Loucy (cell line): ENCODE measurements at regions not wholly inside any gene's neighbourhood (a gene's known extent, or its start where the extent isn't known, plus 50 kb on each side); places are given as distances from the start of the nearest gene placed in this dataset.

Experiments used
- H2AFZ ChIP-seq: fragments of 200-600 bp; sonication (generic); 2 replicates; pipeline ENCODE4 v1.6.0; 2016; ENCODE audit warnings: antibody characterized with exemption, mild to moderate bottlenecking, low read length, moderate library complexity
- H3F3A ChIP-seq: fragments of 200-600 bp; 2 replicates; pipeline ENCODE4 v1.6.0; 2016; ENCODE audit warnings: antibody characterized with exemption, low read depth, mild to moderate bottlenecking
- H3K27me3 ChIP-seq: fragments of 200-600 bp; sonication (generic); 2 replicates; pipeline ENCODE4 v1.6.1; 2014; ENCODE audit warnings: low read length, mild to moderate bottlenecking; ENCODE audit not compliant: insufficient read depth, poor library complexity, severe bottlenecking
- H3K36me3 ChIP-seq: fragments of 200-600 bp; sonication (generic); 2 replicates; pipeline ENCODE4 v1.6.1; 2016; ENCODE audit warnings: low read length; ENCODE audit not compliant: insufficient read depth
- H3K4me1 ChIP-seq: fragments of 200-600 bp; sonication (generic); 2 replicates; pipeline ENCODE4 v1.5.1; 2014; ENCODE audit warnings: low read length, mild to moderate bottlenecking; ENCODE audit not compliant: insufficient read depth, poor library complexity, severe bottlenecking
- H3K4me2 ChIP-seq: fragments of 200-600 bp; sonication (generic); 2 replicates; pipeline ENCODE4 v1.6.0; 2014; ENCODE audit warnings: antibody characterized with exemption, low read length, low read depth, mild to moderate bottlenecking; ENCODE audit not compliant: poor library complexity, severe bottlenecking
- H3K4me3 ChIP-seq: fragments of 200-600 bp; sonication (generic); 2 replicates; pipeline ENCODE4 v1.5.1; 2014; ENCODE audit warnings: low read length, mild to moderate bottlenecking, mixed read lengths; ENCODE audit not compliant: poor library complexity, severe bottlenecking
- H3K79me2 ChIP-seq: fragments of 200-600 bp; sonication (generic); 2 replicates; pipeline ENCODE4 v1.6.1; 2014; ENCODE audit warnings: low read length; ENCODE audit not compliant: insufficient read depth
- H3K9ac ChIP-seq: fragments of 200-600 bp; sonication (generic); 2 replicates; pipeline ENCODE4 v1.6.0; 2014; ENCODE audit warnings: mild to moderate bottlenecking, low read depth, low read length, moderate library complexity; ENCODE audit not compliant: poor library complexity, severe bottlenecking
- H3K9me2 ChIP-seq: fragments of 200-600 bp; sonication (generic); replicated peaks from 2 replicates; pipeline ENCODE4 v1.6.1; 2016; ENCODE audit warnings: low read depth, low read length, mixed read lengths
- H3K9me3 ChIP-seq: fragments of 200-600 bp; sonication (generic); 2 replicates; pipeline ENCODE4 v1.6.1; 2014; ENCODE audit warnings: mild to moderate bottlenecking, antibody characterized with exemption, low read length, low read depth; ENCODE audit not compliant: insufficient read depth
- H4K20me1 ChIP-seq: fragments of 200-600 bp; sonication (generic); 2 replicates; pipeline ENCODE4 v1.6.0; 2014; ENCODE audit warnings: antibody characterized with exemption, low read length, mild to moderate bottlenecking; ENCODE audit not compliant: insufficient read depth, poor library complexity, severe bottlenecking
- CTCF ChIP-seq: fragments of 200-600 bp; sonication (generic); conservative IDR thresholded peaks from 2 replicates; pipeline ENCODE4 v1.5.1; 2014; ENCODE audit warnings: mild to moderate bottlenecking, antibody characterized with exemption, low read length
- EZH2phosphoT487 ChIP-seq: fragments of 200-600 bp; IDR thresholded peaks from 2 replicates; pipeline ENCODE4 v1.6.1; 2018; ENCODE audit warnings: antibody characterized with exemption, mild to moderate bottlenecking, moderate library complexity, borderline replicate concordance

- H3K4me1 ChIP-seq = no peaks in the 10 kb centered on the region
Measured at GRCh38 chr4:92059615-92060014, 244.2 kb upstream of the GRID2 start.

GRCh38 chr4:92060333-92060732, 243.4 kb upstream of the GRID2 start:
- Histone ChIP-seq H3K79me2 (no peaks in the 10 kb centered on the region), H2AFZ (no peak overlapping the region), H3K4me2 (no peak overlapping the region), H4K20me1 (no peaks in the 10 kb centered on the region), H3K9ac (no peak overlapping the region), H3K27me3 (no peaks in the 10 kb centered on the region), H3K9me3 (no peaks in the 10 kb centered on the region), H3K4me3 (no peak overlapping the region), H3K9me2 (no peaks in the 10 kb centered on the region), H3K4me1 (no peaks in the 10 kb centered on the region), H3F3A (no peaks in the 10 kb centered on the region), H3K36me3 (no peaks in the 10 kb centered on the region)
- no peak for TF ChIP-seq EZH2phosphoT487
- no peak for TF ChIP-seq CTCF

More at GRCh38 chr4:92059615-92060014, 244.2 kb upstream of the GRID2 start:
- no peaks in the 10 kb centered on the region for H3K36me3 ChIP-seq
- no peak overlapping the region for H3K4me3 ChIP-seq
- no peaks in the 10 kb centered on the region for H3K9me2 ChIP-seq
- H3K9ac ChIP-seq = no peak overlapping the region
- no peaks in the 10 kb centered on the region for H3K9me3 ChIP-seq
- H3F3A ChIP-seq = no peaks in the 10 kb centered on the region
- TF ChIP-seq EZH2phosphoT487 = no peak
- TF ChIP-seq CTCF = no peak
- H3K4me2 ChIP-seq = no peak overlapping the region
- no peaks in the 10 kb centered on the region for H4K20me1 ChIP-seq
- no peaks in the 10 kb centered on the region for H3K27me3 ChIP-seq
- H2AFZ ChIP-seq = no peak overlapping the region
- H3K79me2 ChIP-seq = no peaks in the 10 kb centered on the region

- TF ChIP-seq EZH2phosphoT487 = no peak
- no peak for TF ChIP-seq CTCF
- Histone ChIP-seq H3K4me3 (no peak overlapping the region), H4K20me1 (no peaks in the 10 kb centered on the region), H3K4me1 (no peaks in the 10 kb centered on the region), H3K27me3 (no peaks in the 10 kb centered on the region), H3K9ac (no peak overlapping the region), H3F3A (no peaks in the 10 kb centered on the region), H3K9me2 (no peaks in the 10 kb centered on the region), H3K9me3 (no peaks in the 10 kb centered on the region), H2AFZ (no peak overlapping the region), H3K4me2 (no peak overlapping the region), H3K36me3 (no peaks in the 10 kb centered on the region), H3K79me2 (no peaks in the 10 kb centered on the region)
Measured at GRCh38 chr4:92064574-92064973, 239.2 kb upstream of the GRID2 start.
